Naive thymus-derived CD8-positive, alpha-beta T cell (primary cell): ENCODE measurements at regions not wholly inside any gene's neighbourhood (a gene's known extent, or its start where the extent isn't known, plus 50 kb on each side); places are given as distances from the start of the nearest gene placed in this dataset.

ENCODE experiments used
- ATAC-seq, 2 donors: fragments of 150-1000 bp; cut with Tn5 transposase in 1 of 2; sonication (Bioruptor Pico), chemical (Tn5 transposase) in 1 of 2; 1 replicate in 1 of 2; 2 replicates in 1 of 2; pipeline ENCODE4 v1.10.0; 2021; ENCODE audit warnings: mild to moderate bottlenecking in 2 of 2, moderate library complexity in 2 of 2
- POLR2A ChIA-PET: fragments of 350-600 bp; sonication (Branson Sonifier 250); formaldehyde crosslinking; loops from one replicate; lab custom pipeline; 2021; ENCODE audit warnings: antibody characterized with exemption; lab: Charles Lee
- DNase-seq, 10 donors: peaks; one replicate each; pipeline versions ENCODE4 v3.0.0 to v3.0.0-alpha.2; 2020 to 2022
- H3K27ac Mint-ChIP-seq, 10 donors: one replicate each; pipeline ENCODE4 v1.8.0; 2020 to 2022; ENCODE audit warnings: mild to moderate bottlenecking in 10 of 10, mixed read lengths in 10 of 10, moderate library complexity in 4 of 10, inconsistent platforms in 1 of 10
- H3K27me3 Mint-ChIP-seq, 5 donors: one replicate each; pipeline ENCODE4 v1.8.0; 2021 to 2022; ENCODE audit warnings: mixed read lengths in 5 of 5
- H3K36me3 Mint-ChIP-seq, 3 donors: one replicate each; pipeline ENCODE4 v1.8.0; 2020 to 2022; ENCODE audit warnings: mixed read lengths in 3 of 3, mild to moderate bottlenecking in 2 of 3, inconsistent platforms in 1 of 3
- H3K4me1 Mint-ChIP-seq, 4 donors: one replicate each; pipeline ENCODE4 v1.8.0; 2021 to 2022; ENCODE audit warnings: mixed read lengths in 4 of 4
- H3K4me3 Mint-ChIP-seq, 10 donors: one replicate each; pipeline ENCODE4 v1.8.0; 2020 to 2022; ENCODE audit warnings: mild to moderate bottlenecking in 10 of 10, mixed read lengths in 10 of 10, moderate library complexity in 6 of 10, inconsistent platforms in 1 of 10
- H3K9me3 Mint-ChIP-seq, 9 donors: one replicate each; pipeline ENCODE4 v1.8.0; 2020 to 2022; ENCODE audit warnings: mixed read lengths in 9 of 9, mild to moderate bottlenecking in 3 of 9, inconsistent platforms in 1 of 9, moderate library complexity in 1 of 9

DNA sequence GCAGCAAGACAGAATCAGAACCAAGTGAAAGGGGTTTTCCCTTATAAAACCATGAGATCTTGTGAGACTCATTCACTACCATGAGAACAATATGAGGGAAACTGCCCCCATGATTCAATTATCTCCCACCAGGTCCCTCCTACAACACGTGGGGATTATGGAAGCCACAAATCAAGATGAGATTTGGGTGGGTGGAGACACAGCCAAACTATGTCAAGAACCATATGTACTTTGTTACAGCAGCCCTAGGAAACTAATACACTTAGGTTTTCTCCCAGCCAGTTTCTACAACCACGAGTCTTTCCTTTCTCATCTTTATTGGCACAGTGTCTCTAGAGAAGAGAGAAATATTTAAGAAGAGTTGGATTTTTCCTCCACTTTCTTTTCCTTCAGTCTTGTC lies 72.6 kb downstream of the BTG1 start:
- peaks cover 15 to 60% (median 46%) of the 10 kb centered on the region in 4 donors for H3K4me1 Mint-ChIP-seq

GRCh38 chr12:92072112-92072511 lies 73.5 kb downstream of the BTG1 start:
- peaks cover 0 to 11% (median 5%) of the 10 kb centered on the region in 3 donors for H3K36me3 Mint-ChIP-seq
- ATAC-seq (no peak), DNase-seq (no peak)
- peaks cover 12 to 50% (median 39%) of the 10 kb centered on the region in 4 donors for H3K4me1 Mint-ChIP-seq
- H3K27ac Mint-ChIP-seq, result no peak overlapping the region
- H3K9me3 Mint-ChIP-seq, result peaks cover 0 to 15% (median 0%) of the 10 kb centered on the region in 9 donors
- POLR2A ChIA-PET, result no interaction called here
- no peaks in the 10 kb centered on the region for H3K27me3 Mint-ChIP-seq
- no peak overlapping the region for H3K4me3 Mint-ChIP-seq

More for the DNA sequence above, 72.6 kb downstream of the BTG1 start:
- no peaks in the 10 kb centered on the region for H3K27me3 Mint-ChIP-seq
- peaks cover 0 to 15% (median 0%) of the 10 kb centered on the region in 9 donors for H3K9me3 Mint-ChIP-seq
- ATAC-seq (no peak), DNase-seq (no peak)
- peak overlapping the region in 1 of 10 donors; percentile 51 for H3K27ac Mint-ChIP-seq
- POLR2A ChIA-PET, result no interaction called here
- peaks cover 0 to 15% (median 5%) of the 10 kb centered on the region in 3 donors for H3K36me3 Mint-ChIP-seq
- H3K4me3 Mint-ChIP-seq, result peak overlapping the region in 1 of 10 donors; percentile 48

DNA sequence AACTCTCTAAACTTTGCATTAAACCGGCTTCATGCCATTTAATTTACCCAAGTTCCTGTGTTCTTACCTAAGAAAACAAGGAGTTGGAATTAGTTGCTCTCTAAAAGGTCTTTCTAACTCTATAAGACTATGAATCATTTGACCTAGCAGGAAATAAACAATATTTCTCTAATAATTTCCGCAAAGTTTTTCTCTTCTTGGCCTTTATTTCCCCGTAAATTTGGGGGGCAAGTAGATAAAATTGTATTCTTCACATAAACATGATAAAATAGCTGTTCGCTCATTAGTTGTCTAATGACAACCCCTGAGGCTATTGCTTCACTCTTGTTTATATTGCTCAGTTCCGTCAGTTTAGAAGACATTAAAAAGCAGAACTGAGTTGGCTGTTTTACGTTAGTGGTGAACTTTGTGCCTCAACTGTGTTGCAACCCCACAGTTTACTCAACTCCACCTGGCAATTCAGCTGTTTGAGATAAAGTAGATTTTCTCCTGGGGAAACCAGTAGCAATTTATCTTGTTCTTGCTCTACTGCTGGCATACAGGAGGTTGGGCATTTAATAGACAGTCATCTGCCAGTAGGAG lies 74.7 kb downstream of the BTG1 start:
- Mint-ChIP-seq H3K27me3 (no peaks in the 10 kb centered on the region), H3K9me3 (peaks cover 0 to 15% (median 0%) of the 10 kb centered on the region in 9 donors), H3K36me3 (peaks cover 0 to 11% (median 5%) of the 10 kb centered on the region in 3 donors), H3K4me1 (peaks cover 15 to 44% (median 31%) of the 10 kb centered on the region in 4 donors), H3K27ac (peak overlapping the region in 1 of 10 donors; percentile 19), H3K4me3 (no peak overlapping the region)
- DNase-seq, result no peak
- POLR2A ChIA-PET, result interaction anchor here (0.6 to 1.0 kb wide), 2 partner anchors 17 to 71 kb away, joined by 3 to 5 read pairs; no protein-coding TSS in a partner anchor
- no peak for ATAC-seq

DNA sequence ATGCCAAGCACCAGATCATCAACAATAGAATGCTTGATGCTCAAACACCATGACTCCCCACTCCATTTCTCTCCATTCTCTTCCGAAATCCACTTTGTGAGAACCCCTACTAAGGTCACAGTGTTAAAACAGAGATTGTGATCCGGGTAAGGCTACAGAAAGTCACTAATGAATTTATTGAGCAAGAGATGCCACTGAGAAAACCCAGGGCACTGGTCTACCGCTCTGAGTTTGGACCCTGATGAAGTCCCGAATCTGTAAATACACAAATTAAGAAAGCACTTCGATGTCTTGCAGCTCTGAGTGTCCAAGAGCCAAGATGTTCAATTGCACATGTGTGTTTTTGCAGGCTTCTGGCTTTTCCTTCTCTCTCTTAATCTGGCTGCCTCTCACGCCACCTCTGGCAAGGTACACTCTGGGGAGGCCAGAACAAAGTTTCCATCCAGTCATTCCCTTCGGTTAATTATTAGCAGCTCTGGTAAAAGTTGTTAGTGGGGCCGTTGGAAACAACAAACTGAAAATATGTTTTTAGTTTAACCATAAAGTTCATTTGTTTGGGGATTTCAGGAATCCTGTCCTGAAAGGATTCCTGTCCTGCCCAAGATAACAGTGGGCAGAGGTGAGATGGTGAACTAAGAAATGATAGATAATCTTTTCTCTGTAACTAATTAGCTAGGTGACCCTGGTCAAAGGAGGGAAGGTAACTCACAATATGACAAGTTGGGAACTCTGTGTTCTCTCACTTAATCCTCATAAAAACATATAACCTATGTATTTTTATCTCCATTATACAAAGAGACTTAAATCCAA lies 75.4 kb downstream of the BTG1 start:
- H3K27me3 Mint-ChIP-seq, result no peaks in the 10 kb centered on the region
- POLR2A ChIA-PET, result interaction anchor here (0.6 to 1.0 kb wide), 3 partner anchors 16 to 70 kb away, joined by 3 to 5 read pairs (median 3); no protein-coding TSS in a partner anchor
- H3K36me3 Mint-ChIP-seq, result peaks cover 0 to 11% (median 5%) of the 10 kb centered on the region in 3 donors

GRCh38 chr12:92068459-92068858 lies 77.2 kb downstream of the BTG1 start:
- ATAC-seq, result no peak
- Mint-ChIP-seq H3K36me3 (peaks cover 0 to 11% (median 5%) of the 10 kb centered on the region in 3 donors), H3K4me3 (no peak overlapping the region), H3K27me3 (no peaks in the 10 kb centered on the region), H3K9me3 (peaks cover 0 to 15% (median 0%) of the 10 kb centered on the region in 9 donors), H3K4me1 (peaks cover 21 to 51% (median 39%) of the 10 kb centered on the region in 4 donors), H3K27ac (no peak overlapping the region)
- POLR2A ChIA-PET, result interaction anchor here (0.7 kb wide), 1 partner anchor 9 kb away, joined by 4 read pairs; no protein-coding TSS in a partner anchor
- DNase-seq, result no peak

More for the DNA sequence above, 75.4 kb downstream of the BTG1 start:
- peak overlapping the region in 5 of 10 donors; percentile 1 to 80 (median 48) for H3K27ac Mint-ChIP-seq
- ATAC-seq, result no peak
- no peak for DNase-seq
- peaks cover 0 to 15% (median 0%) of the 10 kb centered on the region in 9 donors for H3K9me3 Mint-ChIP-seq
- peaks cover 16 to 44% (median 32%) of the 10 kb centered on the region in 4 donors for H3K4me1 Mint-ChIP-seq
- peak overlapping the region in 1 of 10 donors; percentile 18 for H3K4me3 Mint-ChIP-seq

DNA sequence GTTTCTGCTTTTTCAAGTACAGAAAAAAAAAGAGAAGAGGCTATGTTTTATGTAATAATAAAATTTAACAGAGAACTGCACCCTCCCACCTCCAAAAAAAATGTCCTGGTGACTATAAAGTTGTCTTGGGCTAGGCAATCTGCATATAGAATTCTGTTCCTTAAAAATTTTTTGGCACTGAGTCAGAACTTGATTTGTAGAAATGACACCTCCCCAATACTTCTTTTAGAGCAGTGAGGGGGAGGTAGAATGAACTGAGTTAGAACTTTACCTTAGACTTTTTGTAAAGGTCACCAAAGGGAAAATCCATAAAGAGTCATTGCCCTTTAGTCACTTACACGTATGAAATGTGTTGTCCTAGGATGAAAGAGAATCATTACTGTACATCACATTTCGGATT lies 80.0 kb downstream of the BTG1 start:
- Mint-ChIP-seq H3K27me3 (no peaks in the 10 kb centered on the region), H3K9me3 (peaks cover 0 to 15% (median 0%) of the 10 kb centered on the region in 9 donors), H3K36me3 (peaks cover 0 to 14% (median 5%) of the 10 kb centered on the region in 3 donors), H3K27ac (peak overlapping the region in 3 of 10 donors; percentile 50 to 79 (median 78)), H3K4me3 (no peak overlapping the region), H3K4me1 (peaks cover 32 to 75% (median 56%) of the 10 kb centered on the region in 4 donors)
- POLR2A ChIA-PET, result no interaction called here
- no peak for DNase-seq
- ATAC-seq, result peak in 1 of 2 donors; percentile 24

GRCh38 chr12:92065018-92065499 lies 80.6 kb downstream of the BTG1 start:
- ATAC-seq (peak; percentile 74 to 86), DNase-seq (peak in 5 of 10 donors; percentile 14 to 49 (median 34))
- Mint-ChIP-seq H3K36me3 (peaks cover 0 to 9% (median 4%) of the 10 kb centered on the region in 3 donors), H3K9me3 (peaks cover 0 to 11% (median 0%) of the 10 kb centered on the region in 9 donors), H3K4me1 (peaks cover 29 to 73% (median 58%) of the 10 kb centered on the region in 4 donors), H3K4me3 (peak overlapping the region in 9 of 10 donors; percentile 11 to 73 (median 45)), H3K27me3 (no peaks in the 10 kb centered on the region), H3K27ac (peak overlapping the region in 7 of 10 donors; percentile 1 to 79 (median 60))
- POLR2A ChIA-PET, result no interaction called here

DNA sequence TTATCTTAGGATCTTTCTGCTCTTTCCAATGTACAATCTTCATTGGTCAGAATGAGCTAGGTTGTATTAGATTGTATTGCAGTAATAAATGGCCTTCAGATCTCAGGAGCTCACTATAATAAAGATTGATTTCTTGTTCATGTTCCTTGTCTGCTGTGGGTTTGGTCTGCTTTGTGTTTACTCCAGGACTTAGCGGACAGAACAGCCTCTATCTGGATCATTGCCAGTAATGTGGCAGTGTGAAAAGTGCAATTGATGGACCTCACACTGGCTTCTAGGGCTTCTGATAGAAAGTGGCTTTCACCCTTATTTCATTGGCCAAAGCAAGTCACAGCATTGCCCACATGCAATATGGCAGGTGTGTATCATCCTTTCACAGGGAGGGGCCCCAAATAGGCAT lies 81.2 kb downstream of the BTG1 start:
- ATAC-seq (no peak), DNase-seq (no peak)
- Mint-ChIP-seq H3K27ac (peak overlapping the region in 3 of 10 donors; percentile 16 to 78 (median 66)), H3K4me3 (peak overlapping the region in 2 of 10 donors; percentile 29), H3K27me3 (no peaks in the 10 kb centered on the region), H3K36me3 (peaks cover 0 to 6% (median 0%) of the 10 kb centered on the region in 3 donors), H3K4me1 (peaks cover 27 to 73% (median 59%) of the 10 kb centered on the region in 4 donors), H3K9me3 (peaks cover 0 to 7% (median 0%) of the 10 kb centered on the region in 9 donors)
- POLR2A ChIA-PET, result interaction anchor here (1.7 to 2.3 kb wide), 2 partner anchors 27 to 42 kb away, joined by 4 read pairs; no protein-coding TSS in a partner anchor

- H3K27me3 Mint-ChIP-seq, result no peaks in the 10 kb centered on the region
- peaks cover 30 to 77% (median 65%) of the 10 kb centered on the region in 4 donors for H3K4me1 Mint-ChIP-seq
- DNase-seq, result no peak
- H3K36me3 Mint-ChIP-seq, result peaks cover 0 to 6% (median 0%) of the 10 kb centered on the region in 3 donors
- no peak overlapping the region for H3K4me3 Mint-ChIP-seq
- POLR2A ChIA-PET, result interaction anchor here (1.7 to 2.3 kb wide), 2 partner anchors 26 to 43 kb away, joined by 4 read pairs; no protein-coding TSS in a partner anchor
- H3K9me3 Mint-ChIP-seq, result peaks cover 0 to 7% (median 0%) of the 10 kb centered on the region in 9 donors
- ATAC-seq, result no peak
- peak overlapping the region in 3 of 10 donors; percentile 28 to 66 (median 32) for H3K27ac Mint-ChIP-seq
These were observed 82.0 kb downstream of the BTG1 start for GRCh38 chr12:92063641-92064040.

DNA sequence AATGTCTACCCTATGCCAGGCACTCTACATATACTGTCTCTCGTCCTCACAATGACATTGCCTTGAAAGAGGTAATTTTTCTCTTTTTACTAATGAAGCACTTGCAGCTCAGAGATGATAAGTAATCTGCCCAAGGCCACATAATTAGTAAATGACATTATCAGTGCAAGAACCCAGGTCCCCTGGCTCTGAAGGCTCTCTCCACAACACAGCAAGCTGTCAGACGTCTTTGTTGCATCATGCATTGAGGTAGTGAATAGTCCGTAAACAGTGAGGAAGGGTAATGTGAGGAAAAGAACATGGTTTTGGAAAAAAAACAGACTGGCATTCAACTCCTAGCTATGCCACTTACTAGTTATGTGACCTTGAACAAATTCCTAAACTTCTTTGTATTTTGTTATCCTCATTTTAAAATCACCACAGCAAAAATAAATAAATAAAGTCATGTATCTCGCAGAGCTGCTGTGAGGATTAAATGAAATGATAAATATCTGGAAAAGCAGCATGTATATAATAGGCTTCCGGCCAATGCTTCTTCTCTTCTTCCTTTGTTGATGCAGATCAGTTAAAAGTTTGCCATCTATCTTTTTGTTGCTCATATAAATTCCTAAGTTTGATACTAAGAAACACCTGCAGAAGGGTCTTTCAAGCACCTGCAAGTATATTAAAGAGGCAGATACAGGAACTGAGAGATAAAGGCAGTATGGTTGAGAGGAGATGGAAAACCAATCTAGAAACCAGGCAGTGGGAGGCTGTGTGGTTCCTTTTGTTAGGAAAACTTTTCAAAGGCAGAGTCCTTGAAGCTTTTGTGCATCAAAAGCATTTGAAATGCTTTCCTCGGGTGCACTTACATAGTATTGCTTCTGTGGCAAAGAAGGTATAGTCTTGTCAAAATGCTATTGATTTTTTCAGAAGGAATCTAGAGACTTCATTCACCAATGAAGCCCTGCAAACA lies 82.8 kb downstream of the BTG1 start:
- Mint-ChIP-seq H3K4me1 (peaks cover 34 to 82% (median 73%) of the 10 kb centered on the region in 4 donors), H3K27me3 (no peaks in the 10 kb centered on the region), H3K27ac (peak overlapping the region in 5 of 10 donors; percentile 1 to 86 (median 35)), H3K4me3 (peak overlapping the region in 3 of 10 donors; percentile 0 to 49 (median 22)), H3K9me3 (peaks cover 0 to 7% (median 0%) of the 10 kb centered on the region in 9 donors), H3K36me3 (peaks cover 0 to 7% (median 0%) of the 10 kb centered on the region in 3 donors)
- no peak for DNase-seq
- POLR2A ChIA-PET, result interaction anchor here (1.4 to 2.3 kb wide), 3 partner anchors 25 to 45 kb away, joined by 3 to 4 read pairs (median 4); no protein-coding TSS in a partner anchor
- no peak for ATAC-seq

DNA sequence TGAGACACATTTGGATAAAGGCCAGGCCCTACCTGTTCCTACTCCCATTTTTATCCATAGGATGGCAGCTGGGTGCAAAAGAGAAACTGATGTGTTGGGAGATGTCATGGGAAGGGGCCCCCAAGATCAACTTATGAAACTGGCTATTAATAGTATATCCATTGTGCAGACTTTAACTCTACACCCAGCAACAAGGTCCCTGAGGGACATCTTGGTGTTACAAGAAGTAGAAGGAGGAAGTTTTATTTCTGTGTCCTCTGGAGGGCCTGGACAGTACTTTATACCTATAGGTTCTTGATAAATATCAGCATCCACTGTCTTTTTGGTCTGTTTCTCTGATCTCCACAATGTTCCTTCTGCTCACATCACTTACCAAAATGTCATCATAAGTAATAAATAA lies 84.6 kb downstream of the BTG1 start:
- peaks cover 0 to 7% (median 0%) of the 10 kb centered on the region in 9 donors for H3K9me3 Mint-ChIP-seq
- H3K4me1 Mint-ChIP-seq, result peaks cover 33 to 95% (median 84%) of the 10 kb centered on the region in 4 donors
- H3K27ac Mint-ChIP-seq, result no peak overlapping the region
- no peaks in the 10 kb centered on the region for H3K27me3 Mint-ChIP-seq
- POLR2A ChIA-PET, result no interaction called here
- H3K36me3 Mint-ChIP-seq, result peaks cover 0 to 14% (median 0%) of the 10 kb centered on the region in 3 donors
- DNase-seq, result no peak
- H3K4me3 Mint-ChIP-seq, result no peak overlapping the region
- no peak for ATAC-seq
